ENCODE measurements at regions not wholly inside any gene's neighbourhood (a gene's known extent, or its start where the extent isn't known, plus 50 kb on each side); places are given as distances from the start of the nearest gene placed in this dataset.

- Histone ChIP-seq H3K4ac (ENCODE audit: low read depth, low read length) (no peak overlapping the region), H2BK120ac (ENCODE audit: low read depth, low read length, poor library complexity, severe bottlenecking) (no peak overlapping the region), H3K79me2 (ENCODE audit: insufficient read depth, low read length) (no peaks in the 10 kb centered on the region), H3K18ac (ENCODE audit: insufficient read length, low read depth, low read length) (no peak overlapping the region), H3K27me3 (ENCODE audit: insufficient read depth, low read length) (no peaks in the 10 kb centered on the region), H3K23ac (ENCODE audit: insufficient read length, low read depth, low read length) (no peak overlapping the region), H3K4me1 (ENCODE audit: insufficient read depth, low read length) (no peaks in the 10 kb centered on the region), H3K56ac (ENCODE audit: insufficient read length, low read depth, low read length) (no peak overlapping the region), H2AFZ (ENCODE audit: low read length) (no peak overlapping the region), H3K27ac (ENCODE audit: insufficient read length, low read depth, low read length) (no peak overlapping the region), H2BK12ac (ENCODE audit: insufficient read length, low read depth, low read length) (no peak overlapping the region), H3K9ac (ENCODE audit: extremely low read depth, insufficient read length, low read length) (no peak overlapping the region), H4K8ac (replicated peaks; ENCODE audit: insufficient read length, low read depth, low read length) (no peak overlapping the region), H4K5ac (ENCODE audit: insufficient read length, low read depth, low read length) (no peak overlapping the region), H2BK20ac (ENCODE audit: low read depth, low read length, poor library complexity, severe bottlenecking) (no peak overlapping the region), H3K4me2 (ENCODE audit: insufficient read depth, insufficient read length, low read length) (no peak overlapping the region), H2BK5ac (ENCODE audit: insufficient read length, low read length) (no peak overlapping the region), H2AK5ac (ENCODE audit: insufficient read length, low read length) (no peak overlapping the region), H3K79me1 (ENCODE audit: insufficient read depth, low read depth, low read length, poor library complexity, severe bottlenecking) (no peaks in the 10 kb centered on the region), H4K91ac (ENCODE audit: insufficient read length, low read depth, low read length) (no peak overlapping the region), H3K23me2 (ENCODE audit: insufficient read length, low read depth, low read length, poor library complexity, severe bottlenecking) (no peaks in the 10 kb centered on the region), H3K14ac (ENCODE audit: insufficient read depth, low read length) (no peak overlapping the region), H3T11ph (ENCODE audit: low read length) (no peak overlapping the region), H3K9me3 (ENCODE audit: control insufficient read depth, low read depth, low read length) (no peaks in the 10 kb centered on the region), H4K20me1 (ENCODE audit: control insufficient read depth, insufficient read depth, insufficient read length) (no peaks in the 10 kb centered on the region), H2BK15ac (ENCODE audit: low read depth, low read length) (no peak overlapping the region)
- Mint-ChIP-seq H3K9me3 (peaks cover 11% of the 10 kb centered on the region in 2 experiments), H3K4me3 (no peak overlapping the region), H3K36me3 (ENCODE audit: insufficient read depth in 1 of 3, low read depth in 3 of 3) (peaks cover 2 to 10% (median 6%) of the 10 kb centered on the region in 3 experiments; a peak in 5 of 7 replicates), H3K27ac (no peak overlapping the region; a peak in 1 of 7 replicates), H3K27me3 (ENCODE audit: low read depth) (no peaks in the 10 kb centered on the region), H3K4me1 (peaks cover 6 to 9% of the 10 kb centered on the region in 2 experiments)
- TF ChIP-seq, protein P1, sequence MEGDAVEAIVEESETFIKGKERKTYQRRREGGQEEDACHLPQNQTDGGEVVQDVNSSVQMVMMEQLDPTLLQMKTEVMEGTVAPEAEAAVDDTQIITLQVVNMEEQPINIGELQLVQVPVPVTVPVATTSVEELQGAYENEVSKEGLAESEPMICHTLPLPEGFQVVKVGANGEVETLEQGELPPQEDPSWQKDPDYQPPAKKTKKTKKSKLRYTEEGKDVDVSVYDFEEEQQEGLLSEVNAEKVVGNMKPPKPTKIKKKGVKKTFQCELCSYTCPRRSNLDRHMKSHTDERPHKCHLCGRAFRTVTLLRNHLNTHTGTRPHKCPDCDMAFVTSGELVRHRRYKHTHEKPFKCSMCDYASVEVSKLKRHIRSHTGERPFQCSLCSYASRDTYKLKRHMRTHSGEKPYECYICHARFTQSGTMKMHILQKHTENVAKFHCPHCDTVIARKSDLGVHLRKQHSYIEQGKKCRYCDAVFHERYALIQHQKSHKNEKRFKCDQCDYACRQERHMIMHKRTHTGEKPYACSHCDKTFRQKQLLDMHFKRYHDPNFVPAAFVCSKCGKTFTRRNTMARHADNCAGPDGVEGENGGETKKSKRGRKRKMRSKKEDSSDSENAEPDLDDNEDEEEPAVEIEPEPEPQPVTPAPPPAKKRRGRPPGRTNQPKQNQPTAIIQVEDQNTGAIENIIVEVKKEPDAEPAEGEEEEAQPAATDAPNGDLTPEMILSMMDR (conservative IDR thresholded peaks at IDR 0.05) = no peak
- no CpG with 5 or more reads among the region's 3 CpGs for WGBS (ENCODE audit: extremely low coverage, insufficient read length, low lambda C conversion rate)
- DNase-seq = no peak
Measured at GRCh38 chr4:184306949-184307348, 89.3 kb upstream of the ENPP6 start.
